Stimulated activated CD4-positive, alpha-beta T cell treated with anti-CD3 and anti-CD28 coated beads, Interleukin-1b, Interleukin-23, amount 100 ng/mL, for 1 hour (primary cell): ENCODE measurements at regions not wholly inside any gene's neighbourhood (a gene's known extent, or its start where the extent isn't known, plus 50 kb on each side); places are given as distances from the start of the nearest gene placed in this dataset.
"Not testable (repeated sequence)": the region's sequence is repeated elsewhere in the genome, so short reads cannot be mapped to it uniquely, and the experiment has no call there.

Experiments
- DNase-seq, 2 donors: peaks; one replicate each; pipeline ENCODE4 v3.0.0-alpha.2; 2020; ENCODE audit warnings: low read depth in 2 of 2

- no peak for DNase-seq
Observed at GRCh38 chr20:53668992-53669391, 75.4 kb upstream of the ZNF217 start.

- no peak for DNase-seq
Observed at GRCh38 chr20:53666144-53666543, 72.5 kb upstream of the ZNF217 start.

- DNase-seq = no peak
Observed at GRCh38 chr20:53664121-53664520, 70.5 kb upstream of the ZNF217 start.

GRCh38 chr20:53663521-53663920, 69.9 kb upstream of the ZNF217 start:
- DNase-seq = not testable (repeated sequence)

- DNase-seq = no peak
Observed at GRCh38 chr20:53662595-53662994, 69.0 kb upstream of the ZNF217 start.

- no peak for DNase-seq
Observed at GRCh38 chr20:53660947-53661381, 67.3 kb upstream of the ZNF217 start.

GRCh38 chr20:53660078-53660909, 66.7 kb upstream of the ZNF217 start:
- DNase-seq = no peak

GRCh38 chr20:53658973-53659372, 65.3 kb upstream of the ZNF217 start:
- no peak for DNase-seq

GRCh38 chr20:53658322-53658721, 64.7 kb upstream of the ZNF217 start:
- no peak for DNase-seq

GRCh38 chr20:53657732-53658131, 64.1 kb upstream of the ZNF217 start:
- no peak for DNase-seq

GRCh38 chr20:53657279-53657678, 63.6 kb upstream of the ZNF217 start:
- no peak for DNase-seq

GRCh38 chr20:53656293-53657202, 62.9 kb upstream of the ZNF217 start:
- no peak for DNase-seq

GRCh38 chr20:53655625-53656292, 62.1 kb upstream of the ZNF217 start:
- DNase-seq = no peak

GRCh38 chr20:53654932-53655624, 61.4 kb upstream of the ZNF217 start:
- DNase-seq = no peak

- not testable (repeated sequence) for DNase-seq
Observed at GRCh38 chr20:53654521-53654920, 60.9 kb upstream of the ZNF217 start.

GRCh38 chr20:53652859-53653517, 59.3 kb upstream of the ZNF217 start:
- no peak for DNase-seq

GRCh38 chr20:53652090-53652858, 58.6 kb upstream of the ZNF217 start:
- DNase-seq = no peak

GRCh38 chr20:53649493-53649892, 55.9 kb upstream of the ZNF217 start:
- DNase-seq = not testable (repeated sequence)

- no peak for DNase-seq
Observed at GRCh38 chr20:53647286-53647821, 53.7 kb upstream of the ZNF217 start.

- DNase-seq = no peak
Observed at GRCh38 chr20:53646550-53646949, 52.9 kb upstream of the ZNF217 start.
